ENCODE measurements at regions not wholly inside any gene's neighbourhood (a gene's known extent, or its start where the extent isn't known, plus 50 kb on each side); places are given as distances from the start of the nearest gene placed in this dataset.
A peak's percentile ranks its signal among the peaks of the same experiment; 100 is the strongest.
"Not testable (repeated sequence)": the region's sequence is repeated elsewhere in the genome, so short reads cannot be mapped to it uniquely, and the experiment has no call there.

DNA sequence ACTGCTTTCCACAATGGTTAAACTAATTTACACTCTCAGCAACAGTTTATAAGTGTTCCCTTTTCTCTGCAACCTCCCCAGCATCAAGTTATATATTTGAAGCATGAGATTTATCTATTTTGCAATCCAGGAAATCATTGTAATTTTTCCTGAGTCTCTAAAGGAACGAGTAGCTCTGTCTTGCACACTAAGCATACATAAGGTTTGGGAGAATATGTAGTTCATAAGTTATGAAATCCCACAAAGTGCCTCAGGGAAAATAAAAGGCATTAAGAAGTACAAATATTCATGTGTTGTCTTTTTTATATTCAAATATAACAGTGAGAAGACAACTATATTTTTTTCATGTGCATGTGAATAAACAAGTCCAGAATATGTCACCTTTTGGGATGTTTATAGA lies 377.1 kb upstream of the RORB start:
- no peaks in the 10 kb centered on the region for H3K27me3 Mint-ChIP-seq (ENCODE audit: low read depth)
- H3K4me3 Mint-ChIP-seq = no peak overlapping the region
- ATAC-seq (no peak), DNase-seq (no peak)
- peaks cover 9% of the 10 kb centered on the region for H3K9me3 Mint-ChIP-seq
- no peaks in the 10 kb centered on the region for H3K4me1 Mint-ChIP-seq (ENCODE audit: low read depth)
- no peaks in the 10 kb centered on the region for H3K36me3 Mint-ChIP-seq (ENCODE audit: insufficient read depth)

DNA sequence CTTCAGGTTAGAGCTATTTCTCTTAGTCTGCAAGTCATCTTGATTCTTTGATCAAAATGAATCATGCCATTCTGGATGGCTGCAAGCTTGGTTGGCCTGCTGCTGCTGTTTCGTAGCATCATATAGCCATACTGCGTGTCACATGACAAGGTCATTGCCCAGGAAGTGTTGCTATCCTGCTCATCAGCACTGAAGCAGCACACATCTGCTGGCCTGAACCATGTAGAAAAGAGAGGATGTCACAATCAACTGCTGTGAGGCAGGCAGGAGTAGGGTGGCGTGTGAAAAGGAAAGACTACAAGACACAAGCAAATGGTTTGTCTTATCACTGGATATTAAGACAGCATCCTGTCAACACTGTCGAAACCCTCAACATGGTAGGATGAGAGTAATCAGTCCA lies 376.7 kb upstream of the RORB start:
- no peak for DNase-seq
- Mint-ChIP-seq H3K27me3 (ENCODE audit: low read depth) (no peaks in the 10 kb centered on the region), H3K9me3 (peaks cover 9% of the 10 kb centered on the region), H3K4me1 (ENCODE audit: low read depth) (no peaks in the 10 kb centered on the region), H3K36me3 (ENCODE audit: insufficient read depth) (no peaks in the 10 kb centered on the region), H3K4me3 (no peak overlapping the region)
- ATAC-seq = no peak

DNA sequence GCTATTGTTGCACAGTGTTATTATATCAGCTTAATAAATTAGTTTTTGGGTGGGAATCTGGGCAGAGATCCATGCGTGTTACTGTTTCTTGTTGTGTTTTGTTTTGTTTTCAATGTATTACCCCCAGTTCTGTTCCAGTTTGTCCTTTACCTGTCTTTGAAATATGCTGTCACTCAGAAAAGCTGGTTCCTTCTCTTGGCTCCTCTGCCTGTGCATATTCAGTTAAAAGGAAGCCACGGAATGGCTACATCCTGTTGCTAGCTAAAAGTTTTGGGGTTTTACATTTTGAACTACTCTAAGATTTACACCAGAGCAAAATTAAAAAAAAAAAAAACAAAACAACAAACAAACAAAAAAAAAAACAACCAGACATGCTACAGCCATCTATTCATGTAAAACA lies 374.9 kb upstream of the RORB start:
- no peak overlapping the region for H3K4me3 Mint-ChIP-seq
- no peaks in the 10 kb centered on the region for H3K4me1 Mint-ChIP-seq (ENCODE audit: low read depth)
- ATAC-seq = no peak
- H3K9me3 Mint-ChIP-seq = peaks cover 17% of the 10 kb centered on the region
- H3K36me3 Mint-ChIP-seq (ENCODE audit: insufficient read depth) = no peaks in the 10 kb centered on the region
- no peaks in the 10 kb centered on the region for H3K27me3 Mint-ChIP-seq (ENCODE audit: low read depth)
- no peak for DNase-seq

DNA sequence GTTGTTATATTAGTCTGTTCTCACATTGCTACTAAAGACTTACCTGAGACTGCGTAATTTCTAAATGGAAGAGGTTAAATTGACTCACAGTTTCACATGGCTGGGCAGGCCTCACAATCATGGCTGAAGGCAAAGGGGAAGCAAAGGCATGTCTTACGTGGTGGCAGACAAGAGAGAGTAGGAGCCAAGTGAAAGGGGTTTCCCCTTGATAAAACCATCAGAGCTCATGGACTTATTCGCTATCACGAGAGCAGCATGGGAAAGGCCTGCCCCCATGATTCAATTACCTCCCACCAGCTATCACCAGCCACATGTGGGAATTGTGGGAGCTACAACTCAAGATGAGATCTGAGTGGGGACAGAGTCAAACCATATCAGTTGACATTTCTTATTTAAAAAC lies 374.5 kb upstream of the RORB start:
- Mint-ChIP-seq H3K36me3 (ENCODE audit: insufficient read depth) (no peaks in the 10 kb centered on the region), H3K9me3 (peaks cover 17% of the 10 kb centered on the region), H3K27me3 (ENCODE audit: low read depth) (no peaks in the 10 kb centered on the region), H3K4me3 (no peak overlapping the region), H3K4me1 (ENCODE audit: low read depth) (no peaks in the 10 kb centered on the region)
- ATAC-seq (peak; percentile 40 to 77), DNase-seq (no peak)

DNA sequence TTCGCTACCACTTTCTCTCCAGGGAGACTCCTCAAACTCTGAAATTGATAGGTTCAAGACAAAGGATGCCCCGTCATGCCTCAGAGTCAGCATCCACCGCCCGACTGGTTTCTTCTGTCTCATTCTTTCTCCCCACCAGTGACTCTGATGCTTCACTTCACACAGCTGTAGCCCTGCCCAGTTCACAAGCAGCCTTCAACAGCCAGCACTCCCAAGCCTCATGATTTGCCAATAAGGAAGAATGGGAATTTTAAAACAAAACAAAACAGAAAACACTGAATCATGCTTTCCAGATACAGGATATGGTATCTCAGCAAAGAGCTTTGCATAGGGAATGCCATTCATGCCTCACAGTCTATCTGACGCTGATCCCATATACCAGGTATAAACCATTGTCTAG lies 371.2 kb upstream of the RORB start:
- H3K4me1 Mint-ChIP-seq (ENCODE audit: low read depth) = no peaks in the 10 kb centered on the region
- DNase-seq (no peak), ATAC-seq (no peak)
- no peaks in the 10 kb centered on the region for H3K36me3 Mint-ChIP-seq (ENCODE audit: insufficient read depth)
- peaks cover 17% of the 10 kb centered on the region for H3K9me3 Mint-ChIP-seq
- H3K4me3 Mint-ChIP-seq = no peak overlapping the region
- H3K27me3 Mint-ChIP-seq (ENCODE audit: low read depth) = no peaks in the 10 kb centered on the region

DNA sequence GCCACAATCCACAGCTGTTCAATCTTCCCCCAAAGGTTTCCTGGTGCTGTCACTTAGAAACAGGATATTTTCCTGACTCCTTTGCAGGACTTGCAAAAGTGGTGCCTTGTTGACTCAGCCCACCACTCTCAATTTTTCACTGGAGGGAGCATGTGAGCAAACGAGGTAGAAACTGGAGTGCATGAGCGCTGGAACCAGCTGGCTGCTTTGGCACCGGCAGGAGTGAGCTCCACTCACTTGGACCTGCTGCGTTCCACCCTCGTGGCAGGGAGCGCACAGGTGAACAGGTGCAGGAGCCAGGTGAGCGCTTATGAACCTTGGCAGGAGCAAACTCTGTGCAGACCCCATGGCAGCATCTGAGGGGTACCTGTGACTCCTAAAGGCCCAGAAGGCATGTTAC lies 364.1 kb upstream of the RORB start:
- Mint-ChIP-seq H3K9me3 (peaks cover 8% of the 10 kb centered on the region), H3K4me1 (ENCODE audit: low read depth) (no peaks in the 10 kb centered on the region), H3K36me3 (ENCODE audit: insufficient read depth) (no peaks in the 10 kb centered on the region), H3K4me3 (no peak overlapping the region), H3K27me3 (ENCODE audit: low read depth) (no peaks in the 10 kb centered on the region)
- ATAC-seq (no peak), DNase-seq (no peak)

DNA sequence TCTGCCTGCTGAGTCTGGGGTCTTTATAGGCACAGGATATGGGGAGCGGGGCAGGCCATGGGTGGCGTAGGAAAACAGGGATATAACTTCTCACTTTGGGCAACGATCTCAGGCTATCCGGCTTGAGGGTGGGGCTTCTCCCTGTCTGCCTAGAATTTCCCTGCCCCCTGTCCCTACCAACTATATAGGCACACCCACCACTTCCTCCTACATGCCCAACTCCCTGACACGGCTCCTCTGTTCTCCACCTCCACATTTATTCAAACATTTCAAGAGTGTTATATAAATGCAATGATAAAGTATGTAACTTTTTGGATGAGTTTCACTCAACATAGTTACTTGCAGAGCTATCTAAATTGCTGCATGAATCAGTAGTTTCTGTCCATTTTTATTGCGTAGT lies 363.2 kb upstream of the RORB start:
- Mint-ChIP-seq H3K9me3 (peaks cover 8% of the 10 kb centered on the region), H3K4me1 (ENCODE audit: low read depth) (no peaks in the 10 kb centered on the region), H3K4me3 (no peak overlapping the region), H3K27me3 (ENCODE audit: low read depth) (no peaks in the 10 kb centered on the region), H3K36me3 (ENCODE audit: insufficient read depth) (no peaks in the 10 kb centered on the region)
- DNase-seq (no peak), ATAC-seq (no peak)

DNA sequence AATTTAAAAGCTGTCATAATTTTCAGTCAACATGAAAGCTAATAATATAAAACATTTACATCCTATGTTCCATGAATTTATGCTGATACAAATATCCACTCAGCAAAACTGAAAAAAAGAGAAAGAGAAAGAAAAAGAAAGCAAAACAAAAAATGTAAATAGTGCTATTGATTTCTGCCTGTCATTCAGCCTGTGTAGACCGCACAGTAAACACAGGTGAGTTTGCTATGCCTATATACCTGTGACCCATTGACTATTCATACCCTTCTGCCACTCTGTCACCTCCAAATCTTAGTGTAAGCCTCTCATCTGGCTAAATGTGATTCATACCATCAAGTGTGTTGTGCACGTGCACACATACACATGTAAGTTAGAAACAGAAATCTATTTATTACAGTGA lies 359.0 kb upstream of the RORB start:
- no peaks in the 10 kb centered on the region for H3K36me3 Mint-ChIP-seq (ENCODE audit: insufficient read depth)
- no peak overlapping the region for H3K4me3 Mint-ChIP-seq
- H3K27me3 Mint-ChIP-seq (ENCODE audit: low read depth) = no peaks in the 10 kb centered on the region
- ATAC-seq (no peak), DNase-seq (no peak)
- no peaks in the 10 kb centered on the region for H3K4me1 Mint-ChIP-seq (ENCODE audit: low read depth)
- peaks cover 13% of the 10 kb centered on the region for H3K9me3 Mint-ChIP-seq

DNA sequence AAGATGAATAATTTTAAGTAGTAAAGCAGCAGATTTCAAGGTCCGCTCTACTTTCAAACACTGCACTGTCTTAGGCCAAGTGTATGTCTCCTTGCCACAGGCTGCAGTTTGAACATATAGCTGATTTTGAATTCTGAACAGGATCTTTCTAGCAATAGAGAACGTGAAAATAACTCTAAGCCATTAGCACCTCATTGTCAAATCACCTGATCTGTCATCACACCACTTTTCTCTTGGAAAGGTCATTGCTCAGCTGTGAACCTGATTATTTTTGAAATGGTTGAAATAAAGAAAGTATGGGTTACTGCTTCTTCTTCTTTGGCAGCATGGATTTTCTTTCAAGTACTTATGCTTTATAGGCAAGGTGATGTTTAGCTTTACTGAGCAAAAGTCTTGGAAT lies 357.0 kb upstream of the RORB start:
- H3K4me1 Mint-ChIP-seq (ENCODE audit: low read depth) = no peaks in the 10 kb centered on the region
- no peaks in the 10 kb centered on the region for H3K27me3 Mint-ChIP-seq (ENCODE audit: low read depth)
- H3K36me3 Mint-ChIP-seq (ENCODE audit: insufficient read depth) = no peaks in the 10 kb centered on the region
- ATAC-seq (no peak), DNase-seq (no peak)
- H3K9me3 Mint-ChIP-seq = peaks cover 10% of the 10 kb centered on the region
- no peak overlapping the region for H3K4me3 Mint-ChIP-seq

DNA sequence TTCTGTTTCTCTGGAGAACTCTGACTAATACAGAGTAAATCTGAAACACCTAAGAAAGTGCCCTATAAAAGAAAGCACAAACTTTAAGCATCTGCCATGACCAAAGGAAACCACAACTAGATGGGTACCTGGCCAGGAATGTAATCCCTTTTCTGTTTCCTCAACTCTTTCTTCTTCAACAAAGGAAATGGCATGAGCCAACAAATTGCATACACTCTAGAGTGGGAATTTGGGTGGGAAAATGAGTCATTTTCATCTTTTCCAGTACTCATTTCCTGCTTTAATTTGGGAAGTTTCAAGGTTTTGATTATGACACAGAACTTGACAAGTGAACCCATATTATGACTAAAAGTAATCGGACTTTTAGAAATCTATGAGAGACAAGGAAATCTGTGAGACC lies 349.2 kb upstream of the RORB start:
- Mint-ChIP-seq H3K4me3 (no peak overlapping the region), H3K9me3 (peaks cover 19% of the 10 kb centered on the region), H3K4me1 (ENCODE audit: low read depth) (no peaks in the 10 kb centered on the region), H3K27me3 (ENCODE audit: low read depth) (no peaks in the 10 kb centered on the region), H3K36me3 (ENCODE audit: insufficient read depth) (no peaks in the 10 kb centered on the region)
- DNase-seq (no peak), ATAC-seq (no peak)

DNA sequence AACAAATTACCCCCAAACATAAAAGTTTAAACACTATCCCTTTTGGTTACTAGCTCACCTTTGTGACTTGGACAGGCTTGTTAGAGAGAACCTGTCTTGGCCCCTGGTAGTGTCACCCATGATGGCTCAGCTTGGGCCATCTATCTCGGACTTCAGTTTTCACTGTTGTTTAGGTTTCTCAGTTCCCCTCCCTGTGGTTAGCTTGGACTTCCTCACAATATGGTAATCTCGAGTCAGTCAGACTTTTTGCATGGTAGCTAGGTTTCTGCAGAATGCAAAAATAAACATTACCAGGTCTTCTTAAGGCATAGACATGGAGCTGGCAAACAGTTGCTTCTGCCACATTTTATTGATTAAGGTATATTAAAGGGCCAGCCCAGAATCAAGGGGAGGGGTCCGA lies 324.3 kb upstream of the RORB start:
- H3K36me3 Mint-ChIP-seq (ENCODE audit: insufficient read depth) = no peaks in the 10 kb centered on the region
- no peak overlapping the region for H3K4me3 Mint-ChIP-seq
- H3K27me3 Mint-ChIP-seq (ENCODE audit: low read depth) = no peaks in the 10 kb centered on the region
- DNase-seq (no peak), ATAC-seq (no peak)
- H3K4me1 Mint-ChIP-seq (ENCODE audit: low read depth) = no peaks in the 10 kb centered on the region
- H3K9me3 Mint-ChIP-seq = peaks cover 14% of the 10 kb centered on the region

DNA sequence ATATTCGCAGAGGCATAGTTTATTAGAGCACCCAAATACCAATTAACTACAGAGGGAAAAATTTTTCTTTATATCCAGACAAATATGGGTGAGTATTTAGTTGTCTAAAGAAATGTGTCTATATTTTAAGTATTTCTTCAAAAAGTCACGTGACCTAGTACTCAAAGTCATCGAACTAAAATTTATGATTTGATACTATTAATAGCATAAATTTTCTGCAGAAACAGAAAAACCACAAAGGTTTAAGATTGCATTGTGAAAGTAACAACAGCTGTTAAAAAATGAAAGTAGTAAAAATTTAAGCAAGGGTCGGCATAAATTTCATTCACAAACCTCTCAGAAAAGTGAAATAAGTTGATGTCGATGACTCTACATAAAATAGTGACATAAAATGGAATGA lies 323.9 kb upstream of the RORB start:
- no peaks in the 10 kb centered on the region for H3K27me3 Mint-ChIP-seq (ENCODE audit: low read depth)
- no peak overlapping the region for H3K4me3 Mint-ChIP-seq
- no peaks in the 10 kb centered on the region for H3K4me1 Mint-ChIP-seq (ENCODE audit: low read depth)

DNA sequence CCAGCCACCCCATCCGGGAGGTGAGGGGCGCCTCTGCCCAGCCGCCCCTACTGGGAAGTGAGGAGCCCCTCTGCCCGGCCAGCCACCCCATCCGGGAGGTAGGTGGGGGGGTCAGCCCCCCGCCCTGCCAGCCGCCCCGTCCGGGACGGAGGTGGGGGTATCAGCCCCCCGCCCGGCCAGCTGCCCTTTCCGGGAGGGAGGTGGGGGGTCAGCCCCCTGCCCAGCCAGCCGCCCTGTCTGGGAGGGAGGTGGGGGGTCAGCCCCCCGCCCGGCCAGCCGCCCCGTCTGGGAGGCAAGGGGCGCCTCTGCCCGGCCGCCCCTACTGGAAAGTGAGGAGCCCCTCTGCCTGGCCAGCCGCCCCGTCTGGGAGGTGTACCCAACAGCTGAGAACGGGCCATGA lies 299.4 kb upstream of the RORB start:
- not testable (repeated sequence) for H3K36me3 Mint-ChIP-seq (ENCODE audit: insufficient read depth); H3K4me3 Mint-ChIP-seq; DNase-seq; H3K4me1 Mint-ChIP-seq (ENCODE audit: low read depth); H3K9me3 Mint-ChIP-seq; ATAC-seq; H3K27me3 Mint-ChIP-seq (ENCODE audit: low read depth)

More for the DNA sequence above, 323.9 kb upstream of the RORB start:
- Mint-ChIP-seq H3K36me3 (ENCODE audit: insufficient read depth) (no peaks in the 10 kb centered on the region), H3K9me3 (peaks cover 14% of the 10 kb centered on the region)
- DNase-seq (no peak), ATAC-seq (no peak)

DNA sequence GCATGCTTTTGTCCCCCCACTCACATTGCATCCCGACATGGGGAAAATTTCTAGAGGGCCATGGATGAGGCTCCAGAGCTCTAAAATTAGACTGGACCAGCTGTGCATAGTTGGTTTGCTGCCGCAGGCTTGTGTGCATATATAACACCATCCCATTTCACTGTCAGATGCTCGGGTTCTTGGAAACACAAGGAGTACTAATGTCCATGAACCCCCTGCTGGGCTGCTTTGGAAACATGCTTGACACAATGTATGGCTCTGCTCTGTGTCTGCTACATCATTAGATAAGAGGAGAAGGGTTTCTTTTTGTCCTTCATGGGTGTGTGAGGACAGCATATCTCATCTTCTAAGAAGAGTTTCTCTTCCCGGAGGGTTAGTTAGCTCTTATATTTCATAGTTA lies 292.1 kb upstream of the RORB start:
- H3K9me3 Mint-ChIP-seq = peaks cover 3% of the 10 kb centered on the region

DNA sequence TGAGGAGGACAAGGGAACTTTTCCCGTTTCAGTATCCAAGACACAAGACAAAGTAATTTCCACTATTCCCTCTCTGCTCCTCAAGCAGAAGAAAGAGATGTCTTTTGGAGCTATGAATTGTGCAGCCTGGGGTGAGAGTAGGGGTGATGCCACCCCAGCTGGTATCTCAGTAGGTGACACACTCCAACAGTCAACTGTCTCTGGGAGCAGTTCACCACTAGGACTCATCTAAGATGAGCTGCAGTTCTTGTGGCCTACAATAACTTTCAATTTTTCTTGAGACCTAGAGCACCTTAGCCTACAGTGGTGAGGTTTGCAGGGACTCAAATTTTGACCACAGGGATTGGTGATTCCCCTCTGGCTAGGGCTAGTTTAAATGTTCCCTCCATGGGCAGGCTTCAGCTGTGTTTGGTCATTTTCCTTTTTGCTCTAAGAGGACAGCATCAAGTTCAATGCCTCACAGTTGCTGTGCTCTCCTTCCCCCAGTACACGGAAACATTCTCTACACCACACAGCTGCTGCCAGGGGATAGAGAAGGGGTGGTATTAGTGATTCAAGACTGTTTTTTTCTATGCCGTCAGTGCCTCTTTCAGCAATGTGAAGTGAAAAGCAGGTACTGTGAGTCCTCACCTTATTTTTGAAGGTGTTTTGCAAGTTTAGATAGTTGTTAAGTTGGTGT lies 278.6 kb upstream of the RORB start:
- no peaks in the 10 kb centered on the region for H3K36me3 Mint-ChIP-seq (ENCODE audit: insufficient read depth)
- ATAC-seq (no peak), DNase-seq (no peak)
- H3K27me3 Mint-ChIP-seq (ENCODE audit: low read depth) = no peaks in the 10 kb centered on the region
- H3K9me3 Mint-ChIP-seq = peaks cover 9% of the 10 kb centered on the region
- no peak overlapping the region for H3K4me3 Mint-ChIP-seq
- no peaks in the 10 kb centered on the region for H3K4me1 Mint-ChIP-seq (ENCODE audit: low read depth)

More for the DNA sequence above, 292.1 kb upstream of the RORB start:
- Mint-ChIP-seq H3K27me3 (ENCODE audit: low read depth) (no peaks in the 10 kb centered on the region), H3K36me3 (ENCODE audit: insufficient read depth) (no peaks in the 10 kb centered on the region), H3K4me3 (no peak overlapping the region), H3K4me1 (ENCODE audit: low read depth) (no peaks in the 10 kb centered on the region)
- no peak for DNase-seq
- ATAC-seq = no peak

DNA sequence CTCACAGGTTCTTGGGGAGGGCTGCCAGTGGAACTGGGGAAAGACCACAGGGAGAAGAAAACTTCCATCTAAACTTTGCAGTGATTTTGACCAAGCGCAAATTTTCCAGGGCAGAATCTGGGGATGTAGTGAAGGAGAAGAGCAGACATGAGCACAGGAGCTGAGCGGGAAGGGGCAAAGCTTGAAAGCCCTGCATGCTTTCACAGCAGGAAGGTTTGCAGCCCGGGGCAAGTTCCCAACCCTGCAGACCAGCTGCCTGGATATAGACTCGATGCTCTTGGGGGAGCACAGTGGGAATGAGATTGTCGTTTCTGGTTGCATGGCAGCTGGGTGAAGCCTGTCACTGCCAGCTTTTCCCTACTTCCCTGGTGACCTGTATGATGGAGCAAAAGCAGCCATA lies 276.8 kb upstream of the RORB start:
- ATAC-seq (no peak), DNase-seq (no peak)
- Mint-ChIP-seq H3K4me3 (no peak overlapping the region), H3K27me3 (ENCODE audit: low read depth) (no peaks in the 10 kb centered on the region), H3K9me3 (peaks cover 4% of the 10 kb centered on the region), H3K36me3 (ENCODE audit: insufficient read depth) (no peaks in the 10 kb centered on the region), H3K4me1 (ENCODE audit: low read depth) (no peaks in the 10 kb centered on the region)

Data from activated T-cell treated with anti-CD3 and anti-CD28 coated beads, Interleukin-2, amount 50 U/mL, for 4 hours (primary cell).